IMR-90 (cell line): ENCODE measurements at regions not wholly inside any gene's neighbourhood (a gene's known extent, or its start where the extent isn't known, plus 50 kb on each side); places are given as distances from the start of the nearest gene placed in this dataset.

Source experiments
- ATAC-seq: fragments of 200-7000 bp; cut with Tn5 transposase; 2 replicates; pipeline ENCODE4 v1.9.1; 2020; ENCODE audit warnings: low read depth, mild to moderate bottlenecking, moderate library complexity
- BruUV-seq: library from RNA; stranded (reverse); fragments of 400-500 nt; replicated peaks from 2 replicates; lab custom pipeline; 2021; lab: Mats Ljungman, UMichigan
- CTCF ChIA-PET: fragments of 300-600 bp; formaldehyde crosslinking; extraction: SDS; loops from one replicate; lab custom pipeline; 2021; ENCODE audit warnings: antibody characterized with exemption; lab: Yijun Ruan, JAX
- POLR2A ChIA-PET: fragments of 300-600 bp; sonication (Branson Sonifier 250); formaldehyde crosslinking; loops from one replicate; lab custom pipeline; 2022; ENCODE audit warnings: antibody characterized with exemption; ENCODE audit not compliant: unreplicated experiment; lab: Charles Lee
- DNase-seq: peaks from one replicate; pipeline ENCODE4 v3.0.0; 2013
- H2AFZ ChIP-seq: replicated peaks from 2 replicates; pipeline ENCODE3; 2013; ENCODE audit warnings: low read length, mild to moderate bottlenecking; ENCODE audit not compliant: poor library complexity
- H2AK5ac ChIP-seq: 2 replicates; pipeline ENCODE4 v1.6.1; 2013; ENCODE audit warnings: low read depth, low read length, inconsistent platforms
- H2AK9ac ChIP-seq: replicated peaks from 2 replicates; pipeline ENCODE3; 2013; ENCODE audit warnings: mild to moderate bottlenecking, low read depth, low read length, moderate library complexity; ENCODE audit not compliant: poor library complexity
- H2BK120ac ChIP-seq: 2 replicates; pipeline ENCODE4 v1.6.1; 2013; ENCODE audit warnings: low read depth, low read length, inconsistent platforms
- H2BK15ac ChIP-seq: 3 replicates; pipeline ENCODE4 v1.6.1; 2013; ENCODE audit warnings: low read depth, low read length, inconsistent platforms
- H2BK20ac ChIP-seq: 2 replicates; pipeline ENCODE4 v1.6.1; 2013; ENCODE audit warnings: low read depth, mild to moderate bottlenecking, inconsistent platforms, low read length, moderate library complexity
- H2BK5ac ChIP-seq: 2 replicates; pipeline ENCODE4 v1.6.1; 2013; ENCODE audit warnings: mild to moderate bottlenecking, low read depth, low read length, inconsistent platforms; ENCODE audit not compliant: poor library complexity, severe bottlenecking
- H3K14ac ChIP-seq: replicated peaks from 2 replicates; pipeline ENCODE4 v1.6.1; 2013; ENCODE audit warnings: low read depth, low read length, inconsistent platforms
- H3K18ac ChIP-seq: 2 replicates; pipeline ENCODE4 v1.6.1; 2013; ENCODE audit warnings: low read depth, low read length, control low read depth
- H3K23ac ChIP-seq: 2 replicates; pipeline ENCODE4 v1.6.1; 2013; ENCODE audit warnings: low read depth, low read length, inconsistent platforms
- H3K27ac ChIP-seq: 2 replicates; pipeline ENCODE4 v1.5.1; 2013; ENCODE audit warnings: mild to moderate bottlenecking, control low read depth, low read length; ENCODE audit not compliant: insufficient read depth
- H3K27me3 ChIP-seq: 2 replicates; pipeline ENCODE4 v1.6.1; 2013; ENCODE audit warnings: low read length; ENCODE audit not compliant: control insufficient read depth, insufficient read depth
- H3K36me3 ChIP-seq: 2 replicates; pipeline ENCODE4 v1.6.1; 2013; ENCODE audit warnings: low read length, mixed read lengths; ENCODE audit not compliant: control insufficient read depth, insufficient read depth
- H3K4ac ChIP-seq: 2 replicates; pipeline ENCODE4 v1.6.1; 2013; ENCODE audit warnings: low read depth, low read length, inconsistent platforms
- H3K4me1 ChIP-seq: 2 replicates; pipeline ENCODE4 v1.6.1; 2013; ENCODE audit warnings: low read length, mixed read lengths; ENCODE audit not compliant: control insufficient read depth, insufficient read depth
- H3K4me2 ChIP-seq: 2 replicates; pipeline ENCODE4 v1.6.1; 2013; ENCODE audit warnings: low read depth, mild to moderate bottlenecking, control low read depth, low read length, moderate library complexity
- H3K4me3 ChIP-seq: 2 replicates; pipeline ENCODE4 v1.5.1; 2013; ENCODE audit warnings: low read depth, mild to moderate bottlenecking, control low read depth, low read length, moderate library complexity; ENCODE audit not compliant: insufficient read depth
- H3K56ac ChIP-seq: 2 replicates; pipeline ENCODE4 v1.6.1; 2013; ENCODE audit warnings: low read length, inconsistent platforms; ENCODE audit not compliant: insufficient read depth; ENCODE audit errors: extremely low read depth
- H3K79me1 ChIP-seq, 2 experiments: 2 replicates each; pipeline ENCODE4 v1.6.1; 2013; ENCODE audit warnings: low read length in 2 of 2, inconsistent platforms in 1 of 2, low read depth in 1 of 2
- H3K9ac ChIP-seq: 2 replicates; pipeline ENCODE4 v1.6.1; 2013; ENCODE audit warnings: low read depth, low read length, control low read depth
- H3K9me1 ChIP-seq: 2 replicates; pipeline ENCODE4 v1.6.1; 2013; ENCODE audit warnings: low read length, inconsistent platforms; ENCODE audit not compliant: insufficient read depth
- H3K9me3 ChIP-seq: 2 replicates; pipeline ENCODE4 v1.6.1; 2013; ENCODE audit warnings: low read length; ENCODE audit not compliant: control insufficient read depth, insufficient read depth
- H4K20me1 ChIP-seq: 2 replicates; pipeline ENCODE4 v1.6.1; 2013; ENCODE audit warnings: low read length, inconsistent platforms; ENCODE audit not compliant: insufficient read depth
- H4K5ac ChIP-seq: 2 replicates; pipeline ENCODE4 v1.6.1; 2013; ENCODE audit warnings: mild to moderate bottlenecking, low read depth, low read length, control low read depth
- H4K8ac ChIP-seq, 2 experiments: 2 replicates each; pipeline ENCODE4 v1.6.1; 2013; ENCODE audit warnings: low read depth in 2 of 2, low read length in 2 of 2, control low read depth in 1 of 2, inconsistent platforms in 1 of 2
- H4K91ac ChIP-seq: 2 replicates; pipeline ENCODE4 v1.6.1; 2013; ENCODE audit warnings: low read depth, low read length, inconsistent platforms; ENCODE audit not compliant: insufficient read depth
- BHLHE40 ChIP-seq: fragments of 150-350 bp; IDR thresholded peaks from 2 replicates; pipeline ENCODE4 v1.6.1; 2016; ENCODE audit warnings: mild to moderate bottlenecking, low read depth, low read length
- CEBPB ChIP-seq: IDR thresholded peaks from 2 replicates; pipeline ENCODE4 v1.6.1; 2012; ENCODE audit warnings: low read depth, low read length, improper control_type of control experiment
- CHD1 ChIP-seq: IDR thresholded peaks from 2 replicates; pipeline ENCODE4 v1.6.1; 2012; ENCODE audit warnings: low read depth, low read length, improper control_type of control experiment
- CTCF ChIP-seq: conservative IDR thresholded peaks from 2 replicates; pipeline ENCODE4 v1.5.1; 2012; ENCODE audit warnings: mild to moderate bottlenecking, low read depth, low read length, improper control_type of control experiment
- FOS ChIP-seq: fragments of 150-350 bp; IDR thresholded peaks from 2 replicates; pipeline ENCODE4 v1.6.1; 2016; ENCODE audit warnings: low read depth, low read length
- MAFK ChIP-seq: IDR thresholded peaks from 2 replicates; pipeline ENCODE4 v1.6.1; 2012; ENCODE audit warnings: low read depth, low read length, improper control_type of control experiment
- MAZ ChIP-seq: IDR thresholded peaks from 2 replicates; pipeline ENCODE4 v1.6.1; 2012; ENCODE audit warnings: low read depth, mild to moderate bottlenecking, low read length, improper control_type of control experiment, moderate library complexity, borderline replicate concordance
- MXI1 ChIP-seq: IDR thresholded peaks from 2 replicates; pipeline ENCODE4 v1.6.1; 2012; ENCODE audit warnings: low read depth, mild to moderate bottlenecking, low read length, moderate library complexity, borderline replicate concordance
- NFE2L2 ChIP-seq: fragments of 150-350 bp; IDR thresholded peaks from 2 replicates; pipeline ENCODE4 v1.6.1; 2016; ENCODE audit warnings: low read depth, mild to moderate bottlenecking, low read length
- POLR2A ChIP-seq: IDR thresholded peaks from 2 replicates; pipeline ENCODE4 v1.6.1; 2012; ENCODE audit warnings: mild to moderate bottlenecking, low read depth, low read length
- RAD21 ChIP-seq: IDR thresholded peaks from 2 replicates; pipeline ENCODE4 v1.6.1; 2012; ENCODE audit warnings: low read length, improper control_type of control experiment
- RCOR1 ChIP-seq: IDR thresholded peaks from 2 replicates; pipeline ENCODE4 v1.6.1; 2012; ENCODE audit warnings: mild to moderate bottlenecking, low read length, improper control_type of control experiment; ENCODE audit not compliant: insufficient replicate concordance
- RFX5 ChIP-seq: IDR thresholded peaks from 2 replicates; pipeline ENCODE4 v1.8.0; 2012; ENCODE audit warnings: low read depth, mild to moderate bottlenecking, low read length, moderate library complexity
- SMC3 ChIP-seq: fragments of 150-350 bp; IDR thresholded peaks from 2 replicates; pipeline ENCODE4 v1.6.1; 2016; ENCODE audit warnings: low read depth, mild to moderate bottlenecking, antibody characterized with exemption, low read length, moderate library complexity
- USF2 ChIP-seq: fragments of 150-350 bp; IDR thresholded peaks from 2 replicates; pipeline ENCODE4 v1.6.1; 2017; ENCODE audit warnings: mild to moderate bottlenecking, antibody characterized with exemption, low read length, low read depth
- WGBS, 2 experiments: methylation state at CpG; one replicate each; pipeline versions ENCODE4 v1.1.5 to v1.1.7; 2013; ENCODE audit warnings: missing lambda C conversion rate in 2 of 2; ENCODE audit not compliant: insufficient read length in 1 of 2; ENCODE audit errors: extremely low coverage in 2 of 2; 5-methylcytosine and 5-hydroxymethylcytosine counted together
- dilution Hi-C: fragments of 300-500 bp; cut with HindIII; formaldehyde crosslinking; loops from one replicate; pipeline ENCODE4 v1.14.3; 2018; ENCODE audit warnings: low sequenced_read_pairs; ENCODE audit not compliant: unreplicated experiment
- in situ Hi-C: fragments of 300-500 bp; cut with MboI; formaldehyde crosslinking; loops from 3 replicates; pipeline ENCODE4 v1.14.3; 2019; ENCODE audit warnings: low sequenced_read_pairs, inconsistent platforms, mixed read lengths
- intact Hi-C: fragments of 100-400 bp; cut with micrococcal nuclease; formaldehyde crosslinking; loops from 2 replicates; pipeline ENCODE4 v1.10.0; 2022
- TF ChIP-seq, protein P1 (sequence below): fragments of 150-350 bp; IDR thresholded peaks from 2 replicates; pipeline ENCODE4 v1.6.1; 2016; ENCODE audit warnings: low read depth, mild to moderate bottlenecking, low read length, moderate library complexity, borderline replicate concordance

GRCh38 chr1:239031310-239031709 is 355.1 kb upstream of the CHRM3 start:
- no peak overlapping the region for H3K23ac ChIP-seq
- H3K27ac ChIP-seq = no peak overlapping the region
- ChIA-PET POLR2A (no interaction called here), CTCF (no interaction called here)
- H3K79me1 ChIP-seq = no peaks in the 10 kb centered on the region
- no peak overlapping the region for H3K4ac ChIP-seq
- no peak overlapping the region for H3K56ac ChIP-seq
- no peak overlapping the region for H2BK5ac ChIP-seq
- H2BK120ac ChIP-seq = no peak overlapping the region
- H3K4me2 ChIP-seq = no peak overlapping the region
- in situ Hi-C loops = no loop called here
- no peak overlapping the region for H4K8ac ChIP-seq
- no peak overlapping the region for H3K14ac ChIP-seq
- dilution Hi-C loops = no loop called here
- H4K20me1 ChIP-seq = no peaks in the 10 kb centered on the region
- no peaks in the 10 kb centered on the region for H3K9me1 ChIP-seq
- intact Hi-C loops = no loop called here
- no peaks in the 10 kb centered on the region for H3K36me3 ChIP-seq
- H3K9me3 ChIP-seq = peaks cover 11% of the 10 kb centered on the region
- no peak for DNase-seq
- H3K27me3 ChIP-seq = no peaks in the 10 kb centered on the region
- no peak overlapping the region for H4K5ac ChIP-seq
- ATAC-seq = no peak
- H2AK9ac ChIP-seq = no peak overlapping the region
- H3K4me1 ChIP-seq = no peaks in the 10 kb centered on the region
- no peak overlapping the region for H2AFZ ChIP-seq
- no peak overlapping the region for H4K91ac ChIP-seq
- no peak overlapping the region for H2BK15ac ChIP-seq
- no peak overlapping the region for H2BK20ac ChIP-seq
- H3K18ac ChIP-seq = no peak overlapping the region
- WGBS, 2 experiments = no CpG with 5 or more reads among the region's 5 CpGs
- no peak overlapping the region for H3K4me3 ChIP-seq
- H3K9ac ChIP-seq = no peak overlapping the region
- no peak overlapping the region for H2AK5ac ChIP-seq
- TF ChIP-seq MAFK = no peak
- TF ChIP-seq MAZ = no peak
- TF ChIP-seq BHLHE40 = no peak
- TF ChIP-seq FOS = no peak
- TF ChIP-seq RFX5 = no peak
- TF ChIP-seq USF2 = no peak
- TF ChIP-seq, protein P1, sequence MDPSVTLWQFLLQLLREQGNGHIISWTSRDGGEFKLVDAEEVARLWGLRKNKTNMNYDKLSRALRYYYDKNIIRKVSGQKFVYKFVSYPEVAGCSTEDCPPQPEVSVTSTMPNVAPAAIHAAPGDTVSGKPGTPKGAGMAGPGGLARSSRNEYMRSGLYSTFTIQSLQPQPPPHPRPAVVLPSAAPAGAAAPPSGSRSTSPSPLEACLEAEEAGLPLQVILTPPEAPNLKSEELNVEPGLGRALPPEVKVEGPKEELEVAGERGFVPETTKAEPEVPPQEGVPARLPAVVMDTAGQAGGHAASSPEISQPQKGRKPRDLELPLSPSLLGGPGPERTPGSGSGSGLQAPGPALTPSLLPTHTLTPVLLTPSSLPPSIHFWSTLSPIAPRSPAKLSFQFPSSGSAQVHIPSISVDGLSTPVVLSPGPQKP = no peak
- no peak for TF ChIP-seq SMC3
- no peak for TF ChIP-seq CEBPB
- no peak for TF ChIP-seq MXI1
- no peak for TF ChIP-seq CHD1
- TF ChIP-seq RAD21 = no peak
- no peak for TF ChIP-seq NFE2L2
- TF ChIP-seq RCOR1 = no peak
- no peak for TF ChIP-seq POLR2A
- TF ChIP-seq CTCF = no peak
- no TSS peak for BruUV-seq
